Neural cell (in vitro differentiated cells): ENCODE measurements at regions not wholly inside any gene's neighbourhood (a gene's known extent, or its start where the extent isn't known, plus 50 kb on each side); places are given as distances from the start of the nearest gene placed in this dataset.

Experiments
- H2AFZ ChIP-seq: fragments of 200-600, 300-800 bp; sonication (generic), shearing (Covaris generic); 2 replicates; pipeline ENCODE4 v1.6.0; 2014; ENCODE audit warnings: low read depth, mild to moderate bottlenecking, antibody characterized with exemption, low read length, moderate library complexity
- H3F3A ChIP-seq: fragments of 200-600 bp; shearing (Covaris generic); 2 replicates; pipeline ENCODE4 v1.6.1; 2016; ENCODE audit warnings: mild to moderate bottlenecking, moderate library complexity, mixed read lengths, antibody characterized with exemption, low read length; ENCODE audit not compliant: insufficient read depth, poor library complexity, severe bottlenecking
- H3K27ac ChIP-seq: fragments of 200-600, 300-800 bp; sonication (generic), shearing (Covaris generic); 2 replicates; pipeline ENCODE4 v1.5.1; 2014; ENCODE audit warnings: mild to moderate bottlenecking, low read length, moderate library complexity
- H3K27me3 ChIP-seq: fragments of 300-800, 200-600 bp; sonication (generic), shearing (Covaris generic); 2 replicates; pipeline ENCODE4 v1.6.0; 2014; ENCODE audit warnings: mild to moderate bottlenecking, low read depth, low read length, moderate library complexity; ENCODE audit not compliant: insufficient read depth
- H3K36me3 ChIP-seq: fragments of 300-800, 200-600 bp; sonication (generic), shearing (Covaris generic); 2 replicates; pipeline ENCODE4 v1.5.1; 2014; ENCODE audit warnings: mild to moderate bottlenecking, antibody characterized with exemption, low read length, moderate library complexity; ENCODE audit not compliant: insufficient read depth
- H3K4me2 ChIP-seq: fragments of 300-800, 200-600 bp; sonication (generic), shearing (Covaris generic); 2 replicates; pipeline ENCODE4 v1.6.0; 2014; ENCODE audit warnings: mild to moderate bottlenecking, low read length
- H3K4me3 ChIP-seq: fragments of 300-800, 200-600 bp; sonication (generic), shearing (Covaris generic); 2 replicates; pipeline ENCODE4 v1.5.1; 2014; ENCODE audit warnings: mild to moderate bottlenecking, low read length, moderate library complexity
- H3K79me2 ChIP-seq: fragments of 200-600 bp; shearing (Covaris generic); replicated peaks from 2 replicates; pipeline ENCODE4 v1.6.0; 2014; ENCODE audit warnings: mild to moderate bottlenecking, low read length, moderate library complexity; ENCODE audit not compliant: insufficient read depth
- H3K9ac ChIP-seq: fragments of 300-800, 200-600 bp; sonication (generic), shearing (Covaris generic); 2 replicates; pipeline ENCODE4 v1.6.1; 2016; ENCODE audit warnings: mild to moderate bottlenecking, low read length, mixed read lengths
- H3K9me2 ChIP-seq: fragments of 200-600 bp; shearing (Covaris generic); 2 replicates; pipeline ENCODE4 v1.6.1; 2016; ENCODE audit warnings: mild to moderate bottlenecking, low read length, mixed read lengths; ENCODE audit not compliant: insufficient read depth
- H3K9me3 ChIP-seq: fragments of 200-600, 300-800 bp; sonication (generic), shearing (Covaris generic); 2 replicates; pipeline ENCODE4 v1.6.1; 2016; ENCODE audit warnings: mild to moderate bottlenecking, mixed run types, low read length, moderate library complexity, mixed read lengths
- H4K20me1 ChIP-seq: fragments of 200-600 bp; shearing (Covaris generic); 2 replicates; pipeline ENCODE4 v1.6.1; 2016; ENCODE audit warnings: mild to moderate bottlenecking, mixed run types; ENCODE audit not compliant: insufficient read depth
- EP300 ChIP-seq: fragments of 450-650 bp; conservative IDR thresholded peaks from 2 replicates; pipeline ENCODE4 v1.6.1; 2014; ENCODE audit warnings: antibody characterized with exemption, mild to moderate bottlenecking, moderate library complexity; ENCODE audit not compliant: poor library complexity, severe bottlenecking
- EZH2 ChIP-seq: fragments of 200-600, 300-800 bp; shearing (Covaris generic), sonication (generic); IDR thresholded peaks from 2 replicates; pipeline ENCODE4 v1.6.1; 2014; ENCODE audit warnings: antibody characterized with exemption, low read length, borderline replicate concordance, mild to moderate bottlenecking; ENCODE audit not compliant: insufficient read depth, poor library complexity, severe bottlenecking
- MXI1 ChIP-seq: fragments of 450-650 bp; conservative IDR thresholded peaks from 2 replicates; pipeline ENCODE4 v1.6.1; 2014; ENCODE audit warnings: antibody characterized with exemption, mild to moderate bottlenecking; ENCODE audit not compliant: poor library complexity, severe bottlenecking
- POLR2AphosphoS5 ChIP-seq: IDR thresholded peaks from 2 replicates; pipeline ENCODE4 v1.6.1; 2012
- RAD21 ChIP-seq: fragments of 450-650 bp; conservative IDR thresholded peaks from 2 replicates; pipeline ENCODE4 v1.6.1; 2014; ENCODE audit warnings: antibody characterized with exemption, mild to moderate bottlenecking, moderate library complexity
- REST ChIP-seq: IDR thresholded peaks from 2 replicates; pipeline ENCODE4 v1.6.1; 2012; ENCODE audit warnings: borderline replicate concordance
- SMC3 ChIP-seq: fragments of 450-650 bp; conservative IDR thresholded peaks from 2 replicates; pipeline ENCODE4 v1.6.1; 2014; ENCODE audit warnings: antibody characterized with exemption, mild to moderate bottlenecking, moderate library complexity; ENCODE audit not compliant: poor library complexity
- TAF1 ChIP-seq: IDR thresholded peaks from 2 replicates; pipeline ENCODE4 v1.6.1; 2012; ENCODE audit warnings: low read depth
- TF ChIP-seq, protein P1 (sequence below): fragments of 450-650 bp; IDR thresholded peaks from 2 replicates; pipeline ENCODE4 v1.5.1; 2014; ENCODE audit warnings: antibody characterized with exemption, mild to moderate bottlenecking, moderate library complexity; ENCODE audit not compliant: poor library complexity, severe bottlenecking

- Histone ChIP-seq H3K9me3 (no peaks in the 10 kb centered on the region), H3K9ac (no peak overlapping the region), H2AFZ (no peak overlapping the region), H3K4me3 (no peak overlapping the region), H3K9me2 (no peaks in the 10 kb centered on the region), H3K27ac (no peak overlapping the region), H3K4me2 (no peak overlapping the region), H3K27me3 (no peaks in the 10 kb centered on the region), H3K79me2 (no peaks in the 10 kb centered on the region), H4K20me1 (no peaks in the 10 kb centered on the region), H3F3A (no peaks in the 10 kb centered on the region), H3K36me3 (no peaks in the 10 kb centered on the region)
- TF ChIP-seq SMC3 (no peak), EP300 (no peak), RAD21 (no peak), POLR2AphosphoS5 (no peak)
Observed at GRCh38 chr10:15460661-15461060, 89.6 kb upstream of the FAM171A1 start.

DNA sequence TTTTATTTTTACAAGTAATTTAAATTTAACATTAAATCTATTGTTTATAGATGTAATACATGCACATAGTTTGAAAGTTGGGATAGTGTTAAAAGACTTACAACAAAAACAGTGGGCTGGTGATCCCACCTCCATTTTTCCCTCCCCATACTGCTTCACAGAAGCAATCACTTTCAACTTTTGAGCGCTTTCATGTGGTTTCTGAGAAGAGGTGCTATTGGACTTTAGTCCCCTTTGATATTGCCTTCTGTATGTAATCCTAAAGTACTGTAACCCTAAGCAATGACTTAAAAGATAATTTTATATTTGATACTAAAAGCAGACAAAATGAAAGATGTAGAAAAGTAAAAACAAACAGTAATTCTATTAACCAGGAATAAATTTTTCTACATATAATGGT lies 88.1 kb upstream of the FAM171A1 start:
- no peak overlapping the region for H3K4me2 ChIP-seq
- no peaks in the 10 kb centered on the region for H3F3A ChIP-seq

DNA sequence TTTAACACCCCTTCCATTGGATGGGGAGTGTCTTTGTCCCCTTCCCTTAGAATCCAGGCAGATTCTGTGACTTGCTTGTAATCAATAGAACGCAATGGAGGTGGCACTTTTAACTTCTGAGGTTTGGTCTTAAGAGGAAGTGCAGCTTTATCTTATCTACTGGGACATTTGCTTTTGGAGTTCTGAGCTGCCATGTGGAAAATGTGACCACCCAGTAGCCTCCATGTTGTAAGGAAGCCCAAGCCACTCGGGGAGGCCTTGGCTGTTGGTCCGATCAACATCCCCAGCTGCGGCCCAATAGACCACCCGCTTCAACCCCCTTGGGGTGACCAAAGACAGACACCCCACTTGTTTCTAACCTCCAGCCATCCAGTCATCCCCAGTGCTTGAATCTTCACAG lies 86.3 kb upstream of the FAM171A1 start:
- no peaks in the 10 kb centered on the region for H3K9me2 ChIP-seq
- no peaks in the 10 kb centered on the region for H3K36me3 ChIP-seq
- no peaks in the 10 kb centered on the region for H3K9me3 ChIP-seq
- no peak overlapping the region for H3K9ac ChIP-seq
- H3K27me3 ChIP-seq = no peaks in the 10 kb centered on the region
- no peaks in the 10 kb centered on the region for H4K20me1 ChIP-seq
- no peak overlapping the region for H3K4me2 ChIP-seq
- H3K4me3 ChIP-seq = no peak overlapping the region
- no peak overlapping the region for H3K27ac ChIP-seq
- no peak overlapping the region for H2AFZ ChIP-seq
- H3K79me2 ChIP-seq = no peaks in the 10 kb centered on the region
- no peaks in the 10 kb centered on the region for H3F3A ChIP-seq
- no peak for TF ChIP-seq POLR2AphosphoS5
- TF ChIP-seq TAF1 = no peak
- TF ChIP-seq MXI1 = no peak
- no peak for TF ChIP-seq EP300
- TF ChIP-seq RAD21 = no peak
- TF ChIP-seq, protein P1, sequence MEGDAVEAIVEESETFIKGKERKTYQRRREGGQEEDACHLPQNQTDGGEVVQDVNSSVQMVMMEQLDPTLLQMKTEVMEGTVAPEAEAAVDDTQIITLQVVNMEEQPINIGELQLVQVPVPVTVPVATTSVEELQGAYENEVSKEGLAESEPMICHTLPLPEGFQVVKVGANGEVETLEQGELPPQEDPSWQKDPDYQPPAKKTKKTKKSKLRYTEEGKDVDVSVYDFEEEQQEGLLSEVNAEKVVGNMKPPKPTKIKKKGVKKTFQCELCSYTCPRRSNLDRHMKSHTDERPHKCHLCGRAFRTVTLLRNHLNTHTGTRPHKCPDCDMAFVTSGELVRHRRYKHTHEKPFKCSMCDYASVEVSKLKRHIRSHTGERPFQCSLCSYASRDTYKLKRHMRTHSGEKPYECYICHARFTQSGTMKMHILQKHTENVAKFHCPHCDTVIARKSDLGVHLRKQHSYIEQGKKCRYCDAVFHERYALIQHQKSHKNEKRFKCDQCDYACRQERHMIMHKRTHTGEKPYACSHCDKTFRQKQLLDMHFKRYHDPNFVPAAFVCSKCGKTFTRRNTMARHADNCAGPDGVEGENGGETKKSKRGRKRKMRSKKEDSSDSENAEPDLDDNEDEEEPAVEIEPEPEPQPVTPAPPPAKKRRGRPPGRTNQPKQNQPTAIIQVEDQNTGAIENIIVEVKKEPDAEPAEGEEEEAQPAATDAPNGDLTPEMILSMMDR = no peak
- TF ChIP-seq SMC3 = no peak
- no peak for TF ChIP-seq REST
- TF ChIP-seq EZH2 = no peak

More for the DNA sequence above, 88.1 kb upstream of the FAM171A1 start:
- no peaks in the 10 kb centered on the region for H3K9me3 ChIP-seq
- H2AFZ ChIP-seq = no peak overlapping the region
- no peak overlapping the region for H3K9ac ChIP-seq
- TF ChIP-seq SMC3 = no peak
- TF ChIP-seq TAF1 = no peak
- no peak for TF ChIP-seq EZH2
- H3K36me3 ChIP-seq = no peaks in the 10 kb centered on the region
- H4K20me1 ChIP-seq = no peaks in the 10 kb centered on the region
- no peaks in the 10 kb centered on the region for H3K27me3 ChIP-seq
- no peaks in the 10 kb centered on the region for H3K79me2 ChIP-seq
- H3K4me3 ChIP-seq = no peak overlapping the region
- H3K27ac ChIP-seq = no peak overlapping the region
- H3K9me2 ChIP-seq = no peaks in the 10 kb centered on the region
